HFF-Myc (cell line): ENCODE measurements at regions not wholly inside any gene's neighbourhood (a gene's known extent, or its start where the extent isn't known, plus 50 kb on each side); places are given as distances from the start of the nearest gene placed in this dataset.

Experiments used
- DNase-seq: peaks from one replicate; pipeline ENCODE4 v3.0.0-alpha.2; 2011; ENCODE audit warnings: low read depth; ENCODE audit errors: extremely low read depth
- H3K4me3 ChIP-seq: replicated peaks from 2 replicates; pipeline ENCODE4 v1.5.1; 2011; ENCODE audit warnings: low read depth, mild to moderate bottlenecking, control low read depth, low read length
- CTCF ChIP-seq: IDR thresholded peaks from 2 replicates; pipeline ENCODE4 v1.5.1; 2012; ENCODE audit warnings: mild to moderate bottlenecking, low read depth, low read length, control low read depth; ENCODE audit errors: missing control alignments

- TF ChIP-seq CTCF: no peak
Measured at GRCh38 chr11:11220786-11221185, 132.3 kb downstream of the CSNK2A3 start.

GRCh38 chr11:11218629-11218986 lies 134.4 kb downstream of the CSNK2A3 start:
- no peak for TF ChIP-seq CTCF
- H3K4me3 ChIP-seq: no peak overlapping the region
- no peak for DNase-seq

More at GRCh38 chr11:11220786-11221185, 132.3 kb downstream of the CSNK2A3 start:
- no peak for DNase-seq
- no peak overlapping the region for H3K4me3 ChIP-seq

- DNase-seq: no peak
- H3K4me3 ChIP-seq: no peak overlapping the region
- no peak for TF ChIP-seq CTCF
Measured at GRCh38 chr11:11217929-11218628, 135.0 kb downstream of the CSNK2A3 start.

GRCh38 chr11:11217289-11217928 lies 135.6 kb downstream of the CSNK2A3 start:
- DNase-seq: no peak
- TF ChIP-seq CTCF: no peak
- H3K4me3 ChIP-seq: no peak overlapping the region

GRCh38 chr11:11215944-11216343 lies 137.1 kb downstream of the CSNK2A3 start:
- no peak for DNase-seq
- no peak for TF ChIP-seq CTCF
- no peak overlapping the region for H3K4me3 ChIP-seq

- TF ChIP-seq CTCF: no peak
Measured at GRCh38 chr11:11215058-11215815, 137.8 kb downstream of the CSNK2A3 start.

More at GRCh38 chr11:11215058-11215815, 137.8 kb downstream of the CSNK2A3 start:
- DNase-seq: no peak
- H3K4me3 ChIP-seq: no peak overlapping the region
